ENCODE measurements at regions not wholly inside any gene's neighbourhood (a gene's known extent, or its start where the extent isn't known, plus 50 kb on each side); places are given as distances from the start of the nearest gene placed in this dataset.
"Not testable (repeated sequence)": the region's sequence is repeated elsewhere in the genome, so short reads cannot be mapped to it uniquely, and the experiment has no call there.

DNA sequence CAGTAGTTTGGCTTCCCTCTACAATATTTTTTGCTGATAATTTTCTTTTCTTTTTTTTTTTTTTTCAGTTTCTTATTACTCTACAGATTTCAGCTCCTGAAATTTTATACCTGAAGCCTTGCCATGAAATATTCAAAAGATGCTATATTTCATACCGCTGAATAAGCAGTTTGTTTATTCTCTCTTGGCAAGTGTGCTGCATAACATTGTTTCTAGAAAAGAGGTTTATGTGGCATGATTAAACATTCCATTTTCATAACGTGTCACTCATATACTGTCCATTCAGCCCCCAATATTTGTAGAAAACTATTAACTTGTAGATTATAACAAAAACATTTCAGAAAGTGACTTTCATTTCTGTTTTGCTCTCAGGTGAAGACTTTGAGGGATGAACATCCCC lies 174.4 kb upstream of the NOX3 start:
- WGBS, 2 donors = 80 to 81% methylated on average over 2 of the region's 2 CpGs
- intact Hi-C loops (cut with DNase I) = no loop called here
- TF ChIP-seq EP300 (IDR thresholded peaks at IDR 0.05) = no peak
- TF ChIP-seq, protein P1, sequence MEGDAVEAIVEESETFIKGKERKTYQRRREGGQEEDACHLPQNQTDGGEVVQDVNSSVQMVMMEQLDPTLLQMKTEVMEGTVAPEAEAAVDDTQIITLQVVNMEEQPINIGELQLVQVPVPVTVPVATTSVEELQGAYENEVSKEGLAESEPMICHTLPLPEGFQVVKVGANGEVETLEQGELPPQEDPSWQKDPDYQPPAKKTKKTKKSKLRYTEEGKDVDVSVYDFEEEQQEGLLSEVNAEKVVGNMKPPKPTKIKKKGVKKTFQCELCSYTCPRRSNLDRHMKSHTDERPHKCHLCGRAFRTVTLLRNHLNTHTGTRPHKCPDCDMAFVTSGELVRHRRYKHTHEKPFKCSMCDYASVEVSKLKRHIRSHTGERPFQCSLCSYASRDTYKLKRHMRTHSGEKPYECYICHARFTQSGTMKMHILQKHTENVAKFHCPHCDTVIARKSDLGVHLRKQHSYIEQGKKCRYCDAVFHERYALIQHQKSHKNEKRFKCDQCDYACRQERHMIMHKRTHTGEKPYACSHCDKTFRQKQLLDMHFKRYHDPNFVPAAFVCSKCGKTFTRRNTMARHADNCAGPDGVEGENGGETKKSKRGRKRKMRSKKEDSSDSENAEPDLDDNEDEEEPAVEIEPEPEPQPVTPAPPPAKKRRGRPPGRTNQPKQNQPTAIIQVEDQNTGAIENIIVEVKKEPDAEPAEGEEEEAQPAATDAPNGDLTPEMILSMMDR (IDR thresholded peaks at IDR 0.05) = no peak
- TF ChIP-seq POLR2A (IDR thresholded peaks at IDR 0.05) = no peak
- TF ChIP-seq POLR2AphosphoS5 (IDR thresholded peaks at IDR 0.05) = no peak

GRCh38 chr6:155629652-155630051 lies 174.0 kb upstream of the NOX3 start:
- no peaks in the 10 kb centered on the region for H3K27me3 ChIP-seq
- no peak overlapping the region for H3K4me3 ChIP-seq
- intact Hi-C loops (cut with DNase I) = no loop called here
- TF ChIP-seq, protein P1 (IDR thresholded peaks at IDR 0.05) = no peak
- no peak for TF ChIP-seq POLR2AphosphoS5 (IDR thresholded peaks at IDR 0.05)
- TF ChIP-seq EP300 (IDR thresholded peaks at IDR 0.05) = no peak
- no peak for TF ChIP-seq POLR2A (IDR thresholded peaks at IDR 0.05)
- peaks cover 0 to 5% (median 0%) of the 10 kb centered on the region in 4 donors for H3K4me1 ChIP-seq
- DNase-seq = no peak
- 74 to 79% methylated on average over 6 of the region's 6 CpGs for WGBS, 2 donors
- H3K36me3 ChIP-seq = no peaks in the 10 kb centered on the region
- H3K27ac ChIP-seq = no peak overlapping the region
- no peaks in the 10 kb centered on the region for H3K9me3 ChIP-seq

More for the DNA sequence above, 174.4 kb upstream of the NOX3 start:
- H3K4me1 ChIP-seq = peaks cover 0 to 5% (median 0%) of the 10 kb centered on the region in 4 donors
- no peak overlapping the region for H3K4me3 ChIP-seq
- DNase-seq = no peak
- H3K36me3 ChIP-seq = no peaks in the 10 kb centered on the region
- no peak overlapping the region for H3K27ac ChIP-seq
- H3K27me3 ChIP-seq = no peaks in the 10 kb centered on the region
- no peaks in the 10 kb centered on the region for H3K9me3 ChIP-seq

- Histone ChIP-seq H3K4me3 (no peak overlapping the region), H3K27ac (no peak overlapping the region), H3K36me3 (no peaks in the 10 kb centered on the region), H3K4me1 (peaks cover 0 to 5% (median 0%) of the 10 kb centered on the region in 4 donors), H3K9me3 (no peaks in the 10 kb centered on the region), H3K27me3 (no peaks in the 10 kb centered on the region)
- DNase-seq = no peak
- TF ChIP-seq, protein P1 (IDR thresholded peaks at IDR 0.05) = no peak
- TF ChIP-seq EP300 (IDR thresholded peaks at IDR 0.05) = no peak
- TF ChIP-seq POLR2AphosphoS5 (IDR thresholded peaks at IDR 0.05) = no peak
- TF ChIP-seq POLR2A (IDR thresholded peaks at IDR 0.05) = no peak
- intact Hi-C loops (cut with DNase I) = no loop called here
- whole genome bisulfite sequencing, 2 donors = 79 to 82% methylated on average over 7 of the region's 7 CpGs
Measured at GRCh38 chr6:155628306-155628705, 172.7 kb upstream of the NOX3 start.

DNA sequence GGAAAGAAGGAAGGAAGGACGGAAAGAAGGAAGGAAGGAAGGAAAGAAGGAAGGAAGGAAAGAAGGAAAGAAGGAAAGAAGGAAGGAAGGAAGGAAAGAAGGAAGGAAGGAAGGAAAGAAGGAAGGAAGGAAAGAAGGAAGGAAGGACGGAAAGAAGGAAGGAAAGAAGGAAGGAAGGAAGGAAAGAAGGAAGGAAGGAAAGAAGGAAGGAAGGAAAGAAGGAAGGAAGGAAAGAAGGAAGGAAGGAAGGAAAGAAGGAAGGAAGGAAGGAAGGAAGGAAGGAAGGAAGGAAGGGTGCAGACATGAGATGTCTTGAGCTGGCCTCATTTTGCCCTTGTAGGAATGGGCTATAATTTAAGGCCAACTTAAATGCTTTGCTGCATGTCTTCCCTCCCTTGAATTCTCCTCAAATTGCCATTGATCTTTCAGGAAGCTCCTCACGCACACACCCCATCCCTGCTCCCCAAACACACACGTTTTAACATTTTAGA lies 172.1 kb upstream of the NOX3 start:
- H3K9me3 ChIP-seq; DNase-seq; H3K36me3 ChIP-seq; H3K27ac ChIP-seq; H3K4me1 ChIP-seq; H3K4me3 ChIP-seq; intact Hi-C loops (cut with DNase I); H3K27me3 ChIP-seq: not testable (repeated sequence)
- 79 to 83% methylated on average over 4 of the region's 4 CpGs for WGBS, 2 donors

DNA sequence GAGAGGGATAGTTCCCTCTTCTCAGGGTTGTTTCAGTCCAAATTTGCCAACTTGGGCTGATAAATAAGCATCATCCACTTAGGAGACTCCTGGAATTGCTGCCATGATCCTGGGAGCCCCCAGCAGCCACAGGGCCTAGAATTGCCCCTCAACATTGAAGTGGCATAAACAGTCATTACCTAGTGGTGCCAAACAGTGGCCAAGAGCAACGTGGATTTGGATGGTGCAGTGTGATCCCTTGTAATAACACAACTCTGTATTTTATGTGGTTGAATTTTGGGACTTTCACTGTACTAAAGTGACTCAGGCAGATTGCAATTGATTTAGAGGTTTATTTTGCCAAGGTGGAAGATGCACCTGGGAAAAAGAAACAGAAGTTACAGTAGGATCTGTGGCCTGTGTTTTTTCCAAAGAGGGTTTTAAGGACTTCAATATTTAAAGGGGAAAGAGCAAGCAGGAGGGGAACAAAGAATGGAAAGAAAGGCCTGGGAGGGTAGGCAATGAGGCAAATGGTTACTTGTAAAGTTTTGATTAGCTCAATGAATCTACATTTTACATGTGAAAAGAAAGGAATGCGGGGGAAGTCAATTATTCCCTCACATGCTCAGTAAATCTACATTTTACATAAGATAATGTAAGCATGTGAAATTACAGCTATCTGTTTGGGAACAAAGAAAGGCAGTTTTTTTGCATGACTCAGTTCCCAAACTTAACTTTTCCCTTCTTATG lies 168.0 kb upstream of the NOX3 start:
- TF ChIP-seq POLR2AphosphoS5 (IDR thresholded peaks at IDR 0.05) = no peak
- no peak for TF ChIP-seq EP300 (IDR thresholded peaks at IDR 0.05)
- TF ChIP-seq POLR2A (IDR thresholded peaks at IDR 0.05) = no peak
- TF ChIP-seq, protein P1 (IDR thresholded peaks at IDR 0.05) = no peak
- H3K4me1 ChIP-seq = no peaks in the 10 kb centered on the region
- intact Hi-C loops (cut with DNase I) = no loop called here
- no peak overlapping the region for H3K27ac ChIP-seq
- no peaks in the 10 kb centered on the region for H3K27me3 ChIP-seq
- no peak overlapping the region for H3K4me3 ChIP-seq
- 69 to 80% methylated on average over 2 of the region's 2 CpGs for WGBS, 2 donors
- DNase-seq = no peak
- no peaks in the 10 kb centered on the region for H3K36me3 ChIP-seq
- H3K9me3 ChIP-seq = no peaks in the 10 kb centered on the region

Data from sigmoid colon (tissue), 6 donors.